Progenitor cell of endocrine pancreas (in vitro differentiated cells): ENCODE measurements at regions not wholly inside any gene's neighbourhood (a gene's known extent, or its start where the extent isn't known, plus 50 kb on each side); places are given as distances from the start of the nearest gene placed in this dataset.

Experiments
- DNase-seq: peaks from one replicate; pipeline ENCODE4 v3.0.0; 2021; ENCODE audit warnings: low spot score; ENCODE audit not compliant: unreplicated experiment
- H3K27ac Mint-ChIP-seq: 2 replicates; pipeline ENCODE4 v1.8.0; 2021; ENCODE audit warnings: mild to moderate bottlenecking, moderate library complexity, mixed read lengths
- H3K27me3 Mint-ChIP-seq: 2 replicates; pipeline ENCODE4 v1.8.0; 2021; ENCODE audit warnings: mixed read lengths
- H3K36me3 Mint-ChIP-seq: 2 replicates; pipeline ENCODE4 v1.8.0; 2022; ENCODE audit warnings: mixed read lengths; ENCODE audit not compliant: insufficient read depth
- H3K4me1 Mint-ChIP-seq: 2 replicates; pipeline ENCODE4 v1.8.0; 2021; ENCODE audit warnings: low read depth, mixed read lengths
- H3K4me3 Mint-ChIP-seq: 2 replicates; pipeline ENCODE4 v1.8.0; 2021; ENCODE audit warnings: low read depth, mild to moderate bottlenecking, moderate library complexity, mixed read lengths
- H3K9me3 Mint-ChIP-seq: 2 replicates; pipeline ENCODE4 v1.8.0; 2021; ENCODE audit warnings: low read depth, mixed read lengths
- CTCF ChIP-seq: fragments of 200-600 bp; sonication (generic); IDR thresholded peaks from one replicate; pipeline ENCODE4 v1.5.0; 2021; ENCODE audit warnings: antibody characterized with exemption, mild to moderate bottlenecking; ENCODE audit not compliant: unreplicated experiment

- no peak for DNase-seq
- Mint-ChIP-seq H3K9me3 (no peaks in the 10 kb centered on the region), H3K4me3 (no peak overlapping the region), H3K36me3 (no peaks in the 10 kb centered on the region), H3K27ac (no peak overlapping the region), H3K27me3 (no peaks in the 10 kb centered on the region), H3K4me1 (peaks cover 5% of the 10 kb centered on the region)
- no peak for TF ChIP-seq CTCF
These were observed 50.2 kb upstream of the OSR1 start for GRCh38 chr2:19408592-19408991.
